OCI-LY7 (cell line): ENCODE measurements at regions not wholly inside any gene's neighbourhood (a gene's known extent, or its start where the extent isn't known, plus 50 kb on each side); places are given as distances from the start of the nearest gene placed in this dataset.

Source experiments
- BruUV-seq: library from RNA; stranded (reverse); fragments of 400-500 nt; replicated peaks from 2 replicates; lab custom pipeline; 2021; lab: Mats Ljungman, UMichigan
- CTCF ChIA-PET: fragments of 300-600 bp; sonication (Branson Sonifier 250); formaldehyde crosslinking; loops from one replicate; lab custom pipeline; 2022; ENCODE audit warnings: antibody characterized with exemption; ENCODE audit not compliant: unreplicated experiment; lab: Charles Lee
- POLR2A ChIA-PET: fragments of 300-600 bp; sonication (Branson Sonifier 250); formaldehyde crosslinking; loops from one replicate; lab custom pipeline; 2022; ENCODE audit warnings: antibody characterized with exemption; lab: Charles Lee
- DNase-seq: peaks from one replicate; pipeline ENCODE4 v3.0.0-alpha.2; 2015; ENCODE audit warnings: low spot score
- H2AFZ ChIP-seq: fragments of 200-600 bp; sonication (generic), shearing (Covaris generic); 2 replicates; pipeline ENCODE4 v1.6.1; 2014; ENCODE audit warnings: mild to moderate bottlenecking, antibody characterized with exemption, low read length, moderate library complexity
- H3K27ac ChIP-seq: fragments of 200-600 bp; sonication (generic); 2 replicates; pipeline ENCODE4 v1.5.1; 2014; ENCODE audit warnings: mixed run types, low read depth, mild to moderate bottlenecking, moderate library complexity, low read length, inconsistent platforms; ENCODE audit not compliant: poor library complexity, severe bottlenecking
- H3K36me3 ChIP-seq: fragments of 200-600 bp; sonication (generic); 2 replicates; pipeline ENCODE4 v1.6.1; 2014; ENCODE audit warnings: mild to moderate bottlenecking, antibody characterized with exemption, low read length, moderate library complexity, mixed read lengths; ENCODE audit not compliant: insufficient read depth
- H3K4me1 ChIP-seq: fragments of 200-600 bp; sonication (generic); 2 replicates; pipeline ENCODE4 v1.5.1; 2014; ENCODE audit warnings: mild to moderate bottlenecking, low read length; ENCODE audit not compliant: insufficient read depth, poor library complexity, severe bottlenecking
- H3K4me2 ChIP-seq: fragments of 200-600 bp; sonication (generic); 2 replicates; pipeline ENCODE4 v1.6.1; 2014; ENCODE audit warnings: mild to moderate bottlenecking, low read length
- H3K4me3 ChIP-seq: fragments of 200-600 bp; sonication (generic); 2 replicates; pipeline ENCODE4 v1.5.1; 2014; ENCODE audit warnings: mild to moderate bottlenecking, low read depth, low read length; ENCODE audit not compliant: poor library complexity, severe bottlenecking
- H3K79me2 ChIP-seq: fragments of 200-600 bp; sonication (generic); 2 replicates; pipeline ENCODE4 v1.6.1; 2016; ENCODE audit warnings: low read depth, mild to moderate bottlenecking, low read length, moderate library complexity, mixed read lengths; ENCODE audit not compliant: insufficient read depth
- H3K9me2 ChIP-seq: fragments of 200-600 bp; sonication (generic); 2 replicates; pipeline ENCODE4 v1.6.1; 2016; ENCODE audit warnings: mild to moderate bottlenecking, low read length, mixed read lengths; ENCODE audit not compliant: insufficient read depth
- H3K9me3 ChIP-seq: fragments of 200-600 bp; sonication (generic); 2 replicates; pipeline ENCODE4 v1.6.1; 2014; ENCODE audit warnings: mild to moderate bottlenecking, mixed run types, low read length, mixed read lengths
- H4K20me1 ChIP-seq: fragments of 200-600 bp; sonication (generic); 2 replicates; pipeline ENCODE4 v1.6.1; 2014; ENCODE audit warnings: mild to moderate bottlenecking, antibody characterized with exemption, low read length, moderate library complexity, mixed read lengths; ENCODE audit not compliant: insufficient read depth
- CTCF ChIP-seq: fragments of 200-600 bp; sonication (generic); conservative IDR thresholded peaks from 2 replicates; pipeline ENCODE4 v1.5.1; 2014; ENCODE audit warnings: mild to moderate bottlenecking, antibody characterized with exemption, low read length, moderate library complexity, mixed read lengths
- EZH2phosphoT487 ChIP-seq: fragments of 200-600 bp; sonication (generic); IDR thresholded peaks from 2 replicates; pipeline ENCODE4 v1.6.1; 2018; ENCODE audit warnings: low read depth, borderline replicate concordance, mild to moderate bottlenecking, mixed run types, antibody characterized with exemption, low read length, moderate library complexity, mixed read lengths
- intact Hi-C: fragments of 100-400 bp; cut with micrococcal nuclease; formaldehyde crosslinking; loops from one replicate; pipeline ENCODE4 v1.10.0; 2022; ENCODE audit not compliant: unreplicated experiment

- TF ChIP-seq EZH2phosphoT487, result no peak
- no peak for TF ChIP-seq CTCF
- no peak overlapping the region for H2AFZ ChIP-seq
- no peaks in the 10 kb centered on the region for H3K9me3 ChIP-seq
- BruUV-seq, result no TSS peak
- DNase-seq, result no peak
- H3K4me1 ChIP-seq, result no peaks in the 10 kb centered on the region
- no peaks in the 10 kb centered on the region for H3K9me2 ChIP-seq
- ChIA-PET POLR2A (no interaction called here), CTCF (no interaction called here)
- no peak overlapping the region for H3K27ac ChIP-seq
- no peak overlapping the region for H3K4me2 ChIP-seq
- intact Hi-C loops, result no loop called here
- H3K79me2 ChIP-seq, result no peaks in the 10 kb centered on the region
- no peak overlapping the region for H3K4me3 ChIP-seq
- no peaks in the 10 kb centered on the region for H3K36me3 ChIP-seq
- no peaks in the 10 kb centered on the region for H4K20me1 ChIP-seq
Measured at GRCh38 chr6:102848210-102848609, 1454.7 kb downstream of the GRIK2 start.

- BruUV-seq, result no TSS peak
- Histone ChIP-seq H3K4me3 (no peak overlapping the region), H3K36me3 (no peaks in the 10 kb centered on the region), H2AFZ (no peak overlapping the region), H3K79me2 (no peaks in the 10 kb centered on the region), H3K4me2 (no peak overlapping the region), H3K9me3 (no peaks in the 10 kb centered on the region), H3K9me2 (no peaks in the 10 kb centered on the region), H3K4me1 (no peaks in the 10 kb centered on the region), H3K27ac (no peak overlapping the region), H4K20me1 (no peaks in the 10 kb centered on the region)
- TF ChIP-seq CTCF (no peak), EZH2phosphoT487 (no peak)
- ChIA-PET CTCF (no interaction called here), POLR2A (no interaction called here)
- intact Hi-C loops, result no loop called here
- no peak for DNase-seq
Measured at GRCh38 chr6:102841060-102841459, 1447.6 kb downstream of the GRIK2 start.

- Histone ChIP-seq H3K9me3 (no peaks in the 10 kb centered on the region), H3K4me1 (no peaks in the 10 kb centered on the region), H3K4me2 (no peak overlapping the region), H3K79me2 (no peaks in the 10 kb centered on the region), H3K36me3 (no peaks in the 10 kb centered on the region), H4K20me1 (no peaks in the 10 kb centered on the region), H3K27ac (no peak overlapping the region), H2AFZ (no peak overlapping the region), H3K4me3 (no peak overlapping the region), H3K9me2 (no peaks in the 10 kb centered on the region)
- ChIA-PET POLR2A (interaction anchor here (0.6 to 0.9 kb wide), 3 partner anchors 11 to 312 kb away, joined by 3 read pairs; no protein-coding TSS in a partner anchor), CTCF (no interaction called here)
- no peak for DNase-seq
- intact Hi-C loops, result no loop called here
- no TSS peak for BruUV-seq
- TF ChIP-seq EZH2phosphoT487 (no peak), CTCF (no peak)
Measured at GRCh38 chr6:102832021-102832420, 1438.5 kb downstream of the GRIK2 start.
